Loucy (cell line): ENCODE measurements at regions not wholly inside any gene's neighbourhood (a gene's known extent, or its start where the extent isn't known, plus 50 kb on each side); places are given as distances from the start of the nearest gene placed in this dataset.

Experiments used
- H2AFZ ChIP-seq: fragments of 200-600 bp; sonication (generic); 2 replicates; pipeline ENCODE4 v1.6.0; 2016; ENCODE audit warnings: antibody characterized with exemption, mild to moderate bottlenecking, low read length, moderate library complexity
- H3F3A ChIP-seq: fragments of 200-600 bp; 2 replicates; pipeline ENCODE4 v1.6.0; 2016; ENCODE audit warnings: antibody characterized with exemption, low read depth, mild to moderate bottlenecking
- H3K27me3 ChIP-seq: fragments of 200-600 bp; sonication (generic); 2 replicates; pipeline ENCODE4 v1.6.1; 2014; ENCODE audit warnings: low read length, mild to moderate bottlenecking; ENCODE audit not compliant: insufficient read depth, poor library complexity, severe bottlenecking
- H3K36me3 ChIP-seq: fragments of 200-600 bp; sonication (generic); 2 replicates; pipeline ENCODE4 v1.6.1; 2016; ENCODE audit warnings: low read length; ENCODE audit not compliant: insufficient read depth
- H3K4me1 ChIP-seq: fragments of 200-600 bp; sonication (generic); 2 replicates; pipeline ENCODE4 v1.5.1; 2014; ENCODE audit warnings: low read length, mild to moderate bottlenecking; ENCODE audit not compliant: insufficient read depth, poor library complexity, severe bottlenecking
- H3K4me2 ChIP-seq: fragments of 200-600 bp; sonication (generic); 2 replicates; pipeline ENCODE4 v1.6.0; 2014; ENCODE audit warnings: antibody characterized with exemption, low read length, low read depth, mild to moderate bottlenecking; ENCODE audit not compliant: poor library complexity, severe bottlenecking
- H3K4me3 ChIP-seq: fragments of 200-600 bp; sonication (generic); 2 replicates; pipeline ENCODE4 v1.5.1; 2014; ENCODE audit warnings: low read length, mild to moderate bottlenecking, mixed read lengths; ENCODE audit not compliant: poor library complexity, severe bottlenecking
- H3K79me2 ChIP-seq: fragments of 200-600 bp; sonication (generic); 2 replicates; pipeline ENCODE4 v1.6.1; 2014; ENCODE audit warnings: low read length; ENCODE audit not compliant: insufficient read depth
- H3K9ac ChIP-seq: fragments of 200-600 bp; sonication (generic); 2 replicates; pipeline ENCODE4 v1.6.0; 2014; ENCODE audit warnings: mild to moderate bottlenecking, low read depth, low read length, moderate library complexity; ENCODE audit not compliant: poor library complexity, severe bottlenecking
- H3K9me2 ChIP-seq: fragments of 200-600 bp; sonication (generic); replicated peaks from 2 replicates; pipeline ENCODE4 v1.6.1; 2016; ENCODE audit warnings: low read depth, low read length, mixed read lengths
- H3K9me3 ChIP-seq: fragments of 200-600 bp; sonication (generic); 2 replicates; pipeline ENCODE4 v1.6.1; 2014; ENCODE audit warnings: mild to moderate bottlenecking, antibody characterized with exemption, low read length, low read depth; ENCODE audit not compliant: insufficient read depth
- H4K20me1 ChIP-seq: fragments of 200-600 bp; sonication (generic); 2 replicates; pipeline ENCODE4 v1.6.0; 2014; ENCODE audit warnings: antibody characterized with exemption, low read length, mild to moderate bottlenecking; ENCODE audit not compliant: insufficient read depth, poor library complexity, severe bottlenecking
- CTCF ChIP-seq: fragments of 200-600 bp; sonication (generic); conservative IDR thresholded peaks from 2 replicates; pipeline ENCODE4 v1.5.1; 2014; ENCODE audit warnings: mild to moderate bottlenecking, antibody characterized with exemption, low read length
- EZH2phosphoT487 ChIP-seq: fragments of 200-600 bp; IDR thresholded peaks from 2 replicates; pipeline ENCODE4 v1.6.1; 2018; ENCODE audit warnings: antibody characterized with exemption, mild to moderate bottlenecking, moderate library complexity, borderline replicate concordance

- no peak for TF ChIP-seq EZH2phosphoT487
- no peak for TF ChIP-seq CTCF
These were observed 1158.6 kb downstream of the CDH12 start for GRCh38 chr5:21694567-21694966.

GRCh38 chr5:21693591-21693990 is 1159.6 kb downstream of the CDH12 start:
- no peaks in the 10 kb centered on the region for H3K9me3 ChIP-seq
- H3K4me1 ChIP-seq = no peaks in the 10 kb centered on the region
- no peak overlapping the region for H3K4me2 ChIP-seq
- no peaks in the 10 kb centered on the region for H3K9me2 ChIP-seq
- no peaks in the 10 kb centered on the region for H3F3A ChIP-seq
- H3K9ac ChIP-seq = no peak overlapping the region
- no peaks in the 10 kb centered on the region for H4K20me1 ChIP-seq
- H3K79me2 ChIP-seq = no peaks in the 10 kb centered on the region
- H3K27me3 ChIP-seq = no peaks in the 10 kb centered on the region
- no peak overlapping the region for H3K4me3 ChIP-seq
- no peak overlapping the region for H2AFZ ChIP-seq
- no peak for TF ChIP-seq CTCF
- TF ChIP-seq EZH2phosphoT487 = no peak
- H3K36me3 ChIP-seq = no peaks in the 10 kb centered on the region

More at GRCh38 chr5:21694567-21694966, 1158.6 kb downstream of the CDH12 start:
- no peak overlapping the region for H2AFZ ChIP-seq
- H3K4me2 ChIP-seq = no peak overlapping the region
- H3K9me2 ChIP-seq = no peaks in the 10 kb centered on the region
- H3K9me3 ChIP-seq = no peaks in the 10 kb centered on the region
- H3K4me1 ChIP-seq = no peaks in the 10 kb centered on the region
- no peaks in the 10 kb centered on the region for H3F3A ChIP-seq
- no peaks in the 10 kb centered on the region for H3K36me3 ChIP-seq
- H3K79me2 ChIP-seq = no peaks in the 10 kb centered on the region
- no peak overlapping the region for H3K4me3 ChIP-seq
- H3K27me3 ChIP-seq = no peaks in the 10 kb centered on the region
- H3K9ac ChIP-seq = no peak overlapping the region
- H4K20me1 ChIP-seq = no peaks in the 10 kb centered on the region

GRCh38 chr5:21689587-21689986 is 1163.6 kb downstream of the CDH12 start:
- H3K9me2 ChIP-seq = no peaks in the 10 kb centered on the region
- no peak overlapping the region for H3K9ac ChIP-seq
- no peaks in the 10 kb centered on the region for H3K36me3 ChIP-seq
- no peaks in the 10 kb centered on the region for H4K20me1 ChIP-seq
- H3K4me2 ChIP-seq = no peak overlapping the region
- H3F3A ChIP-seq = no peaks in the 10 kb centered on the region
- H3K4me3 ChIP-seq = no peak overlapping the region
- H3K4me1 ChIP-seq = no peaks in the 10 kb centered on the region
- H2AFZ ChIP-seq = no peak overlapping the region
- no peaks in the 10 kb centered on the region for H3K27me3 ChIP-seq
- no peaks in the 10 kb centered on the region for H3K79me2 ChIP-seq
- TF ChIP-seq CTCF (no peak), EZH2phosphoT487 (no peak)
- H3K9me3 ChIP-seq = no peaks in the 10 kb centered on the region
